ENCODE measurements at regions not wholly inside any gene's neighbourhood (a gene's known extent, or its start where the extent isn't known, plus 50 kb on each side); places are given as distances from the start of the nearest gene placed in this dataset.

GRCh38 chr7:51680594-51681399 is 364.2 kb upstream of the COBL start:
- DNase-seq (ENCODE audit: low read depth), result no peak

- DNase-seq (ENCODE audit: low read depth), result no peak
Observed at GRCh38 chr7:51679358-51679757, 362.7 kb upstream of the COBL start.

- DNase-seq (ENCODE audit: low read depth), result no peak
Observed at GRCh38 chr7:51666751-51667150, 350.1 kb upstream of the COBL start.

GRCh38 chr7:51666266-51666665 is 349.7 kb upstream of the COBL start:
- no peak for DNase-seq (ENCODE audit: low read depth)

GRCh38 chr7:51665045-51665780 is 348.6 kb upstream of the COBL start:
- DNase-seq (ENCODE audit: low read depth), result no peak

- DNase-seq (ENCODE audit: low read depth), result no peak
Observed at GRCh38 chr7:51660516-51660915, 343.9 kb upstream of the COBL start.

GRCh38 chr7:51658684-51659083 is 342.1 kb upstream of the COBL start:
- no peak for DNase-seq (ENCODE audit: low read depth)

GRCh38 chr7:51647931-51648351 is 331.3 kb upstream of the COBL start:
- DNase-seq (ENCODE audit: low read depth), result no peak

- no peak for DNase-seq (ENCODE audit: low read depth)
Observed at GRCh38 chr7:51647486-51647885, 330.9 kb upstream of the COBL start.

GRCh38 chr7:51645702-51646298 is 329.2 kb upstream of the COBL start:
- no peak for DNase-seq (ENCODE audit: low read depth)

GRCh38 chr7:51645255-51645654 is 328.6 kb upstream of the COBL start:
- DNase-seq (ENCODE audit: low read depth), result no peak

GRCh38 chr7:51644216-51644615 is 327.6 kb upstream of the COBL start:
- DNase-seq (ENCODE audit: low read depth), result no peak

- DNase-seq (ENCODE audit: low read depth), result no peak
Observed at GRCh38 chr7:51640841-51641240, 324.2 kb upstream of the COBL start.

GRCh38 chr7:51639661-51640334 is 323.2 kb upstream of the COBL start:
- no peak for DNase-seq (ENCODE audit: low read depth)

- no peak for DNase-seq (ENCODE audit: low read depth)
Observed at GRCh38 chr7:51636503-51636902, 319.9 kb upstream of the COBL start.

- DNase-seq (ENCODE audit: low read depth), result no peak
Observed at GRCh38 chr7:51635775-51636174, 319.2 kb upstream of the COBL start.

GRCh38 chr7:51634538-51634937 is 317.9 kb upstream of the COBL start:
- no peak for DNase-seq (ENCODE audit: low read depth)

GRCh38 chr7:51634025-51634424 is 317.4 kb upstream of the COBL start:
- DNase-seq (ENCODE audit: low read depth), result no peak

GRCh38 chr7:51633596-51633995 is 317.0 kb upstream of the COBL start:
- DNase-seq (ENCODE audit: low read depth), result no peak

GRCh38 chr7:51633006-51633405 is 316.4 kb upstream of the COBL start:
- no peak for DNase-seq (ENCODE audit: low read depth)

GRCh38 chr7:51630933-51631332 is 314.3 kb upstream of the COBL start:
- no peak for DNase-seq (ENCODE audit: low read depth)

GRCh38 chr7:51629206-51629605 is 312.6 kb upstream of the COBL start:
- DNase-seq (ENCODE audit: low read depth), result no peak

GRCh38 chr7:51621956-51622355 is 305.3 kb upstream of the COBL start:
- DNase-seq (ENCODE audit: low read depth), result no peak
